ENCODE measurements at regions not wholly inside any gene's neighbourhood (a gene's known extent, or its start where the extent isn't known, plus 50 kb on each side); places are given as distances from the start of the nearest gene placed in this dataset.

- Histone ChIP-seq H3K4me3 (ENCODE audit: insufficient read depth, low read depth, low read length) (no peak overlapping the region), H3K4me1 (ENCODE audit: control insufficient read depth, insufficient read depth, low read length) (no peaks in the 10 kb centered on the region), H3K23ac (ENCODE audit: low read depth, low read length) (no peak overlapping the region), H4K91ac (ENCODE audit: insufficient read depth, low read depth, low read length) (no peak overlapping the region), H3K4ac (ENCODE audit: low read depth, low read length) (no peak overlapping the region), H4K5ac (ENCODE audit: low read depth, low read length) (no peak overlapping the region), H2AFZ (replicated peaks; ENCODE audit: low read length, poor library complexity) (no peak overlapping the region), H3K9ac (ENCODE audit: low read depth, low read length) (no peak overlapping the region), H3K36me3 (ENCODE audit: control insufficient read depth, insufficient read depth, low read length) (no peaks in the 10 kb centered on the region), H3K9me1 (ENCODE audit: insufficient read depth, low read length) (no peaks in the 10 kb centered on the region), H2AK5ac (ENCODE audit: low read depth, low read length) (no peak overlapping the region), H2BK15ac (ENCODE audit: low read depth, low read length) (no peak overlapping the region), H2AK9ac (replicated peaks; ENCODE audit: low read depth, low read length, poor library complexity) (no peak overlapping the region), H3K27ac (ENCODE audit: insufficient read depth, low read length) (no peak overlapping the region), H3K14ac (replicated peaks; ENCODE audit: low read depth, low read length) (no peak overlapping the region), H3K79me1 (ENCODE audit: low read depth in 1 of 2, low read length in 2 of 2) (no peaks in the 10 kb centered on the region), H3K18ac (ENCODE audit: low read depth, low read length) (no peak overlapping the region), H3K4me2 (ENCODE audit: low read depth, low read length) (no peak overlapping the region), H4K20me1 (ENCODE audit: insufficient read depth, low read length) (no peaks in the 10 kb centered on the region), H3K56ac (ENCODE audit: extremely low read depth, insufficient read depth, low read length) (no peak overlapping the region), H2BK120ac (ENCODE audit: low read depth, low read length) (no peak overlapping the region), H2BK5ac (ENCODE audit: low read depth, low read length, poor library complexity, severe bottlenecking) (no peak overlapping the region), H3K9me3 (ENCODE audit: control insufficient read depth, insufficient read depth, low read length) (peaks cover 4% of the 10 kb centered on the region), H4K8ac (ENCODE audit: low read depth in 2 of 2, low read length in 2 of 2) (no peak overlapping the region), H3K27me3 (ENCODE audit: control insufficient read depth, insufficient read depth, low read length) (no peaks in the 10 kb centered on the region), H2BK20ac (ENCODE audit: low read depth, low read length) (no peak overlapping the region)
- CTCF ChIA-PET: no interaction called here
- WGBS, 2 experiments (ENCODE audit: extremely low coverage in 2 of 2, insufficient read length in 1 of 2): no CpG with 5 or more reads among the region's 4 CpGs
- dilution Hi-C loops (cut with HindIII; ENCODE audit: low sequenced_read_pairs, unreplicated experiment): no loop called here
- ATAC-seq (ENCODE audit: low read depth): no peak
- BruUV-seq (replicated peaks): no TSS peak
- DNase-seq: no peak
- intact Hi-C loops (cut with micrococcal nuclease): no loop called here
- POLR2A ChIA-PET (ENCODE audit: unreplicated experiment): no interaction called here
- in situ Hi-C loops (cut with MboI; ENCODE audit: low sequenced_read_pairs): no loop called here
- TF ChIP-seq CEBPB (IDR thresholded peaks at IDR 0.05; ENCODE audit: low read depth, low read length) (no peak), SMC3 (IDR thresholded peaks at IDR 0.05; ENCODE audit: low read depth, low read length) (no peak), MAFK (IDR thresholded peaks at IDR 0.05; ENCODE audit: low read depth, low read length) (no peak), RAD21 (IDR thresholded peaks at IDR 0.05; ENCODE audit: low read length) (no peak), FOS (IDR thresholded peaks at IDR 0.05; ENCODE audit: low read depth, low read length) (no peak), BHLHE40 (IDR thresholded peaks at IDR 0.05; ENCODE audit: low read depth, low read length) (no peak), NFE2L2 (IDR thresholded peaks at IDR 0.05; ENCODE audit: low read depth, low read length) (no peak), RCOR1 (IDR thresholded peaks at IDR 0.05; ENCODE audit: insufficient replicate concordance, low read length) (no peak), ELK1 (IDR thresholded peaks at IDR 0.05; ENCODE audit: borderline replicate concordance, low read depth, low read length) (no peak)
Measured at GRCh38 chr4:12968345-12968744, 515.8 kb downstream of the RAB28 start.
